PC-3 (cell line): ENCODE measurements at regions not wholly inside any gene's neighbourhood (a gene's known extent, or its start where the extent isn't known, plus 50 kb on each side); places are given as distances from the start of the nearest gene placed in this dataset.

Experiments
- ATAC-seq: fragments of 200-7000 bp; cut with Tn5 transposase; 2 replicates; pipeline ENCODE4 v1.9.1; 2020; ENCODE audit warnings: mild to moderate bottlenecking, moderate library complexity
- BruUV-seq: library from RNA; stranded (reverse); fragments of 400-500 nt; replicated peaks from 2 replicates; lab custom pipeline; 2021; lab: Mats Ljungman, UMichigan
- CTCF ChIA-PET: fragments of 300-600 bp; sonication (Branson Sonifier 250); formaldehyde crosslinking; loops from one replicate; lab custom pipeline; 2022; ENCODE audit warnings: antibody characterized with exemption; lab: Charles Lee
- POLR2A ChIA-PET: fragments of 300-600 bp; sonication (Branson Sonifier 250); formaldehyde crosslinking; loops from one replicate; lab custom pipeline; 2022; ENCODE audit warnings: antibody characterized with exemption; ENCODE audit not compliant: unreplicated experiment; lab: Charles Lee
- DNase-seq: peaks from one replicate; pipeline ENCODE4 v3.0.0-alpha.2; 2015
- H2AFZ ChIP-seq: fragments of 300-600 bp; sonication (generic); 2 replicates; pipeline ENCODE4 v1.6.0; 2016; ENCODE audit warnings: antibody characterized with exemption, low read length
- H3F3A ChIP-seq: fragments of 300-600 bp; sonication (generic); one replicate; pipeline ENCODE4 v1.6.0; 2017; ENCODE audit warnings: antibody characterized with exemption, low read length, control low read depth, mild to moderate bottlenecking; ENCODE audit not compliant: unreplicated experiment
- H3K27ac ChIP-seq: fragments of 300-600 bp; sonication (generic); 2 replicates; pipeline ENCODE4 v1.5.1; 2016; ENCODE audit warnings: mild to moderate bottlenecking, low read length
- H3K27me3 ChIP-seq: fragments of 300-600 bp; sonication (generic); 2 replicates; pipeline ENCODE4 v1.6.1; 2016; ENCODE audit warnings: low read length, mixed read lengths
- H3K36me3 ChIP-seq: fragments of 300-600 bp; sonication (generic); 2 replicates; pipeline ENCODE4 v1.6.1; 2016; ENCODE audit warnings: low read depth, mixed run types, low read length, mixed read lengths
- H3K4me1 ChIP-seq: fragments of 300-600 bp; sonication (generic); 2 replicates; pipeline ENCODE4 v1.5.1; 2016; ENCODE audit warnings: low read length; ENCODE audit not compliant: insufficient read depth
- H3K4me2 ChIP-seq: fragments of 300-600 bp; sonication (generic); 2 replicates; pipeline ENCODE4 v1.6.0; 2016; ENCODE audit warnings: low read length
- H3K4me3 ChIP-seq: fragments of 300-600 bp; sonication (generic); 2 replicates; pipeline ENCODE4 v1.5.1; 2016; ENCODE audit warnings: mild to moderate bottlenecking, low read length, mixed read lengths
- H3K79me2 ChIP-seq: fragments of 300-600 bp; sonication (generic); 2 replicates; pipeline ENCODE4 v1.6.1; 2017; ENCODE audit warnings: low read length, mixed read lengths
- H3K9ac ChIP-seq: fragments of 300-600 bp; sonication (generic); 2 replicates; pipeline ENCODE4 v1.6.0; 2016; ENCODE audit warnings: mild to moderate bottlenecking, low read length
- H3K9me2 ChIP-seq: fragments of 300-600 bp; sonication (generic); replicated peaks from 2 replicates; pipeline ENCODE4 v1.6.1; 2016; ENCODE audit warnings: mixed run types, low read length, mixed read lengths
- H3K9me3 ChIP-seq: fragments of 300-600 bp; sonication (generic); 2 replicates; pipeline ENCODE4 v1.6.1; 2016; ENCODE audit warnings: low read length, mixed read lengths
- H4K20me1 ChIP-seq: fragments of 300-600 bp; sonication (generic); 2 replicates; pipeline ENCODE4 v1.6.1; 2016; ENCODE audit warnings: low read length, mixed read lengths
- CTCF ChIP-seq: fragments of 300-600 bp; sonication (generic); conservative IDR thresholded peaks from 2 replicates; pipeline ENCODE4 v1.5.1; 2017; ENCODE audit warnings: antibody characterized with exemption, low read depth, mild to moderate bottlenecking, low read length
- EZH2 ChIP-seq: fragments of 300-600 bp; sonication (generic); IDR thresholded peaks from one replicate; pipeline ENCODE4 v1.6.1; 2017; ENCODE audit warnings: antibody characterized with exemption, mild to moderate bottlenecking, low read length; ENCODE audit not compliant: unreplicated experiment
- EZH2phosphoT487 ChIP-seq: fragments of 300-600 bp; sonication (generic); IDR thresholded peaks from 2 replicates; pipeline ENCODE4 v1.6.1; 2018; ENCODE audit warnings: mild to moderate bottlenecking, antibody characterized with exemption, low read length, borderline replicate concordance
- intact Hi-C: fragments of 100-400 bp; cut with micrococcal nuclease; formaldehyde crosslinking; loops from 2 replicates; pipeline ENCODE4 v1.9.0; 2023

- Histone ChIP-seq H3K9me2 (no peaks in the 10 kb centered on the region), H3K4me2 (no peak overlapping the region), H2AFZ (no peak overlapping the region), H3K79me2 (no peaks in the 10 kb centered on the region), H3K27ac (no peak overlapping the region), H3K4me1 (no peaks in the 10 kb centered on the region), H3K4me3 (no peak overlapping the region), H3F3A (no peaks in the 10 kb centered on the region), H3K9ac (no peak overlapping the region), H3K36me3 (no peaks in the 10 kb centered on the region), H3K27me3 (no peaks in the 10 kb centered on the region), H3K9me3 (no peaks in the 10 kb centered on the region), H4K20me1 (no peaks in the 10 kb centered on the region)
- DNase-seq (no peak), ATAC-seq (no peak)
- ChIA-PET POLR2A (no interaction called here), CTCF (no interaction called here)
- TF ChIP-seq EZH2: no peak
- TF ChIP-seq CTCF: no peak
- no peak for TF ChIP-seq EZH2phosphoT487
- BruUV-seq: no TSS peak
- intact Hi-C loops: loop anchor here (5.0 to 10.0 kb wide), 3 partner anchors 459 to 1151 kb away; no protein-coding TSS in a partner anchor
These were observed 67.1 kb upstream of the TAPT1 start for GRCh38 chr4:16293210-16293838.

GRCh38 chr4:16292585-16292984, 66.3 kb upstream of the TAPT1 start:
- Histone ChIP-seq H3K27me3 (no peaks in the 10 kb centered on the region), H3K9me3 (no peaks in the 10 kb centered on the region), H3K27ac (no peak overlapping the region), H3K9me2 (no peaks in the 10 kb centered on the region), H3K4me3 (no peak overlapping the region), H3K4me2 (no peak overlapping the region), H3F3A (no peaks in the 10 kb centered on the region), H3K4me1 (no peaks in the 10 kb centered on the region), H4K20me1 (no peaks in the 10 kb centered on the region), H3K79me2 (no peaks in the 10 kb centered on the region), H2AFZ (no peak overlapping the region), H3K9ac (no peak overlapping the region), H3K36me3 (no peaks in the 10 kb centered on the region)
- no peak for DNase-seq
- intact Hi-C loops: loop anchor here (5.0 to 10.0 kb wide), 3 partner anchors 460 to 1152 kb away; no protein-coding TSS in a partner anchor
- CTCF ChIA-PET: no interaction called here
- no peak for ATAC-seq
- no TSS peak for BruUV-seq
- TF ChIP-seq EZH2: no peak
- no peak for TF ChIP-seq EZH2phosphoT487
- no peak for TF ChIP-seq CTCF
- POLR2A ChIA-PET: no interaction called here

DNA sequence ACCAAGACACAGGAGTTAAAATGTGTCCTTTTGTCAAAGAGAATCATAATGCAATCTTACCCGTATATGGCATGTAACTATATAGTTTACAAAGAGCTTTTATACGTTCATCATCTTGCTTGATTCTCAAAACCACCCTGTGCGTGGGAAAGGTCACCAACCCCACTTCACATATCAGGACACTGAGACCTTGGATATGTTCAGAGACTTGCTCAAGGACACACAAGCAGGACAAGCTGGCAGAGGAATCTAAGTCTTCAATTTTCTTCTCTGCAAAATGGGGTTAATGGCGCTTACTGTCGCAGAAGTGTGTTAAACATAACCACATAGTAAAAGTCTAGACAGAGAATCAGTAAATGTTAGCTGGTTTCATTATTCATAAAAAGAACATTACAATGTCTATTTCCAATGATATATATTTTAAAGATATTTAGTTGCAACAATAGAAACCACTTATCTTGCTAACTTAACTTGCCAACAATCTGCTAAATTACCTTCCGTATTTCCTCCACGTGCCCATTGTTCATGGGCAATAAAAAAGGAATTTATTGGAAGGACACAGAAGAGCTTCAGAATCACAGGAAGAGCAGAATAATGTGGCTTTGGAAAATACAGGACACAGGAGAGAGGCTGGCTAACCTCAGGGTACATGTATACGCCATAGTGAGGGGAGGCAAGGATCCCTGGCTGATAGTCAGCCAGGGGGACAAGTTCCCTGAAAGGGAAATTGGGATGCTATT, 64.6 kb upstream of the TAPT1 start:
- DNase-seq: no peak
- no peak overlapping the region for H2AFZ ChIP-seq
- no TSS peak for BruUV-seq
- no peaks in the 10 kb centered on the region for H3K9me3 ChIP-seq
- no peaks in the 10 kb centered on the region for H3K36me3 ChIP-seq
- H3K9ac ChIP-seq: no peak overlapping the region
- ChIA-PET POLR2A (interaction anchor here (0.6 kb wide), 1 partner anchor 275 kb away, joined by 7 read pairs; no protein-coding TSS in a partner anchor), CTCF (no interaction called here)
- no peak overlapping the region for H3K4me2 ChIP-seq
- no peak for TF ChIP-seq EZH2
- TF ChIP-seq CTCF: no peak
- no peak for TF ChIP-seq EZH2phosphoT487
- ATAC-seq: no peak
- no peaks in the 10 kb centered on the region for H3K27me3 ChIP-seq
- intact Hi-C loops: loop anchor here (1.0 to 10.0 kb wide), 4 partner anchors 152 to 1154 kb away; no protein-coding TSS in a partner anchor
- H3K4me1 ChIP-seq: no peaks in the 10 kb centered on the region
- H3K79me2 ChIP-seq: no peaks in the 10 kb centered on the region
- no peak overlapping the region for H3K4me3 ChIP-seq
- no peak overlapping the region for H3K27ac ChIP-seq
- H3K9me2 ChIP-seq: no peaks in the 10 kb centered on the region
- H3F3A ChIP-seq: no peaks in the 10 kb centered on the region
- H4K20me1 ChIP-seq: no peaks in the 10 kb centered on the region
